ENCODE measurements at regions not wholly inside any gene's neighbourhood (a gene's known extent, or its start where the extent isn't known, plus 50 kb on each side); places are given as distances from the start of the nearest gene placed in this dataset.

DNA sequence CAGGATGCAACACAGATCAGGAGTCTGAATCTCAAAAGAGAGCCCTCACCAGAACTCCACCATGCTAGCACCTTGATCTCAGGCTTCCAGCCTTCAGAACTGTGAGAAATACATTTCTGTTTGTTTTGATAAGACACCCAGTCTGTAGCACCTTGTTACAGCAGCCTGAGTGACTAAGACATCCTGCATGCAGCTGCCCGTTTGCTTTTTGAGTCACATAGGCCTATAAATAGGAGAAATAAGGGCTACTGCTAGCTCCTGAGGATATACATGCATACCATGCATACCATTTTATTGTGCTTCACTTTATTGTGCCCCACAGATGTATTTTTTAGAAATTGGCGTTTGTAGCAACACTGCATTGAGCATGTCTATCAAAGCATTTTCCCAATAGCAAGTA, 337.8 kb downstream of the CDH2 start:
- no peak overlapping the region for H3K4me3 ChIP-seq
- H3K27ac ChIP-seq, result no peak overlapping the region

DNA sequence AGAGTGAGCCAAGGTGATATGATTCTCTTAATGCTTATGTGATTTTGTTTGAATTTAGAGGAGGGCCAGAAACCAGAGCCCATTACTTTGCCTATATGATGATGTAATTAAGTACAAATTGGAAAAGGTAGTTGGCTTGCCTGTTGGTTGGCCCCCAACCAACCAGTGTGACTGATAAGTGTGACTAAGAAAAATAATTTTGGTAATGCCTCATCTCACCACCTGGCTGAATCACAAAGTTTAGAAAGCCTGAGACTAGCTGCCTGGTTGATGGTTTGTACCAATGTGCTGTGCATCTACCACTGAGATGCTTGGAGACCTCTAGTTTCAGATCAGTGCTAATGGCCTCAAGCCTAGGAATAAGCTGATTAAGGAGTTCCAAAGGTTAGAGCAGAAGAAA, 338.7 kb downstream of the CDH2 start:
- no peak overlapping the region for H3K4me3 ChIP-seq
- no peak overlapping the region for H3K27ac ChIP-seq

DNA sequence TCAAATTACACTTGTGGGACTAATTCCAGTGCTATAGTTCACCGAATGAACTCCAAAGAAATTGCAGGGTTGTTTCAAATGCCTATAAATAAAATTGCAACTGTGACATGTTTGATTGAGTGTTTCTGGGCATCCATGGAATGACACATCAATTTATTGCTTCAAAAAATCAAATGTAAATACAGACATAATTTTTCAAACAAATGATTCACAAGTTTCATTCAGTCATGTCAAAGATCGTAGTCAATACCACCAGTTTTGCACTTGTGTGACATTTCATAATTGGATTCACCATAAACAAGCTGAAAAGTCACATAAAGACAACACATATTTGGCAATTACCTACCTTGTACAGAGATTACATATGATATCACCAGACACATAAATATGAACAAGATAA, 350.8 kb downstream of the CDH2 start:
- no peak overlapping the region for H3K4me3 ChIP-seq
- H3K27ac ChIP-seq, result no peak overlapping the region

DNA sequence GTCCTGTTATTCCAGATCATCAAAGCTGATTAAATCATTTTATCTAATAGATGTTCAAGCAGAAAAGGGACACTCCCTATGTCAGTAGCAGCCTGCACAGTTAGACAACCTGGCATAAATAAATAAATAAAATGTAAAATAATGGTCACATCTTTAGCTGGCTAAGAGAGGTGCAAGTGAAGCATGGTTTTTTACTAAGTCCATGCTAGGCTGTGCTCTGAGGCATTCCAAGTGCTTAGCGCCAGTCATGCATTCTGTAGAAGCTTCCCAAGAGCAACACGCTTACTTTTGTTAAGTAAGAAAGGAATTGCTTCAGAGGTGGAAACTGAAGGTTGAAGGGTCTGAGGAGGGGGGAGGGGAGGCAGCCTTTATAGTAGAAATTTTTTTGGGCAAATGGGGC, 351.2 kb downstream of the CDH2 start:
- Histone ChIP-seq H3K27ac (no peak overlapping the region), H3K4me3 (no peak overlapping the region)

DNA sequence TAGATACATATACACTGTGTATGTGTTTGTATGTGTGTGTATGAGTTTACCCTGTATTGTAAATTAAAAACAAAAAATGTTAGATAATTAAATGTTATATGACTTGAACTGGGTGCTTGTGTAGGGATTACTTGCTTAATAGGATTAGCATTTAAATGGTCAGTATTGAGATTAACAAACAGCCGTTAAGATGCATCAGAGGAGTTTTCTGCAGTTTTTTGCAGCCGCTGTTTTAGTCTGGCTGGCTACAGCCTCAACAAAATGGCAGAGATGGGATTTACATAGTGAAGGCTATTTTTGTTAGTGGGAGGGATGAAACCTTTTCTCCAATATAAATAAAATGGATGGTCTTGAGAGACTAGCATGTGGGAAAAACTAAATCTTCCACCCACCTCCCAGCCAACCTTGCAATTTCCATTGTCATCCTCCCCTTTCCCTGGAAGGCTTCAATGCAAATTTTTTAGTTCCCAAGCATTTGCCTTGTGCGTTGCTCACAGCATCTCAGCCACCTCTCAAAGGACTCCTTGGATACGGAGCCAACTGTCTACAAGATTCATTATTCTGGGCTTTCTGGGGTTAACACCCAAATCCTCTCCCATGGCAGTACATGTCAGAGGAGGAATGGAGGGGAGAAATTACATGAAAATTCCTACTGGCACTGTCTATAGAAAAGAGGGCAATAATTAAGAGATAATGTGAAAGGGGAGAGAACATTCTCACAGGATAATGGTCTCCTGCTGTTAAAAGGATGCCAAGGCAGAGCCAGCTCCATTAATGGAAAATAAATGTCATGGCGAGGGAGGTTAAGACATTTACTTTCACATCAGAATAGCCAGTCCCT, 351.9 kb downstream of the CDH2 start:
- no peak overlapping the region for H3K27ac ChIP-seq
- no peak overlapping the region for H3K4me3 ChIP-seq

DNA sequence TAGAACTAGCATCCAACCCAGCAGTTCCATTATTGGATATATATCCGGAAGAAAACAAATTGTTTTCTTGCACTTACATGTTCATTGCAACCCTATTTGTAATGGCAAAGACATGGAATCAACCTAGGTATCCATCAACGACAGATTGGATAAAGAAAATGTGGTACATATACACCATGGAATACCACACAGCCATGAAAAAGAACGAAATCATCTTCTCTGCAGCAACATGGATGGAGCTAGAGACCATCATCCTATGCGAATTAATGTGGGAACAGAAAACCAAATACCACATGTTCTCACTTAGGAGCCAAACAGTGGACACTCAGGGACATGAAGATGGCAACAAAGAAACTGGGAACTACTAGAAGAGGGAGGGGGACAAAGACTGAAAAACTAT, 352.7 kb downstream of the CDH2 start:
- Histone ChIP-seq H3K4me3 (no peak overlapping the region), H3K27ac (no peak overlapping the region)

GRCh38 chr18:27823053-27823452, 353.9 kb downstream of the CDH2 start:
- H3K27ac ChIP-seq, result no peak overlapping the region

GRCh38 chr18:27808683-27809082, 368.2 kb downstream of the CDH2 start:
- H3K27ac ChIP-seq, result no peak overlapping the region

More at GRCh38 chr18:27823053-27823452, 353.9 kb downstream of the CDH2 start:
- H3K4me3 ChIP-seq, result no peak overlapping the region

GRCh38 chr18:27803957-27804356, 373.0 kb downstream of the CDH2 start:
- H3K4me3 ChIP-seq, result no peak overlapping the region
- H3K27ac ChIP-seq, result no peak overlapping the region

More at GRCh38 chr18:27808683-27809082, 368.2 kb downstream of the CDH2 start:
- H3K4me3 ChIP-seq, result no peak overlapping the region

DNA sequence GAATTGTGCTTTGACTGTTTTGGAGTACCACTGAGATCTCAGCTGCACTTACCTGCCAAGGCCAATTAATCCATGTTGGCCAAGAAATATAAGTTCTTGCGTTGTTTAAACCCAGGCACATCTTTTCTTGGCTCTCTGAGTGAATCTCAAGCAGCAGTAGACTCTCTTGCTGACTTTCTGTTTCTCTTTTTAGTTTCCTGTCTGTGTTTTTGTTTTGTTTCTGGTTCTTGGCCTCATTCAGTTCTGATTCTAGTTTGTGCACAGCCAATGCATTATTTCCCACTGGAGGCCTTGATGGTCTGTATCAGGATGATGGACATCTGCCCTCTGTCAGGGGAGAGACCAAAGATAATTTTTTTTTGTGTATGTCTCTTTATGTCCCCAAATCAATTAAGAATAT, 379.4 kb downstream of the CDH2 start:
- Histone ChIP-seq H3K27ac (no peak overlapping the region), H3K4me3 (no peak overlapping the region)

DNA sequence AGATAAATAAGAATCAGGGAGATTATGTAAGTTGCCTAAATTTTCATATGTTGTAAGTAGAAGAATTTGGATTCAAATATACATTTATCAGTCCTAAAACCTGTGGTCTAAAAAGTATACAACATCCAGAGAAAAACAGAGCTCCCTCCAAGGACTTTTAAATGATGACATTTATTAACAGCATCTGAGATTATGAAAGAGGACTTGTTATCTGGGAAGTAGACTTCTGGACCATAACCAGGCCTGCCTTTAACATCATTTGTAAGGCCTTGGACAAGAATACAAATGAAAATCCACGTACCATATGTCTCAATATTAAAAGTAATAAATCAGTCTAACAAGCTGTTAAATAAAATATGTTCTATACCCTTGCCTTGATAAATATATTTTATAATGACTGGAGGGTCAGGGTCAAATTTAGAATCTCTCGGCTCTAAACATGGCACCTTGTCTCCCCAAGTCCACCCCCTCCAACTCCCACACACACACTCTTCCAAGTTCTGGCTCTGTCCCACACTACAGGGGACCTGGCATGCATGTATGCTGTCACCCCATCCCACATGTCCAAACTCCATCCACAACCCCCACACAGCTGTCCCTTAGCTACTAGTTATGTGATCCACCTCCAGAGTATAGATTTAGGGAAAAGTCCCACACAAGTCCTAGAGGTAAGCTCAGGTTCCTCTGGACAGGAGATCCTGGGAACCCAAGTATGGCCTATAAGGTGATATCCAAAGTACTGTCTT, 382.6 kb downstream of the CDH2 start:
- H3K27ac ChIP-seq, result no peak overlapping the region

GRCh38 chr18:27793013-27793785, 383.7 kb downstream of the CDH2 start:
- no peak overlapping the region for H3K27ac ChIP-seq
- no peak overlapping the region for H3K4me3 ChIP-seq

More for the DNA sequence above, 382.6 kb downstream of the CDH2 start:
- H3K4me3 ChIP-seq, result no peak overlapping the region

DNA sequence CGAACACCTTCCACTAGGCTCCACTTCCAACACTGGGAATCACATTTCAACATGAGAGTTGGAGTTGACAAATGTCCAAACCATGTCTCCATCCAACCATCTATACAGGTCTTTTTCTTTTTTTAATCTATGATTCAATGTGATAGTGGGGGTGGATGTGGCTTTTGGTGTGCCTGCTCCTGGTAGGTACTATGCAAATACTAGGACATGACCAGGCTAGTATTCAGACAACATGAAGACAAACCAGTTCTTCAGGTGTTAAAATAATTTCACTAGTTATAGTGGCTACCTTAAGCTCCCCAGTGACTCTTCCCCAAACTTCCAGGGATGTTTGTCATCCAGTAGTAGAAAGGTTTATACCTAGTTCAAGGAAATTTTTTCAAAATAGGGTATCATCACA, 387.5 kb downstream of the CDH2 start:
- H3K27ac ChIP-seq, result no peak overlapping the region

DNA sequence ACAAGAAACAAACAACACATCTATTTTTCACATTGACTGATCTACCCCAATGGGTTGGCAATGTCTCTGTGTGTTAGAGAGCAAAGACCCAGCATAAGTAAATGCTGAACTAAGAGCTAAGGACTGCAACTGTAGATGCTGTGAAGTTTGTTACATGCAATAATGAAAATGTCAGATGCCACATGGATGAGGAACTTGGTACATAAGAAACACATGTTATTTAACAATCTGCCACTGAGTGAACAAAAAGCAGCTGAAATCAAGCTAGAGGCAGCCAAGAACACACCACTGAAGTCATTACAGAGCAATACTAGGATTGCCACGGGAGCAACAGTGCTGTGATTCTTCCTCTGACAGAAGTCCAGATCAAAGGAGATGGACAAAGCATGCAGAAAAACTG, 389.4 kb downstream of the CDH2 start:
- no peak overlapping the region for H3K27ac ChIP-seq
- no peak overlapping the region for H3K4me3 ChIP-seq

More for the DNA sequence above, 387.5 kb downstream of the CDH2 start:
- H3K4me3 ChIP-seq, result no peak overlapping the region

DNA sequence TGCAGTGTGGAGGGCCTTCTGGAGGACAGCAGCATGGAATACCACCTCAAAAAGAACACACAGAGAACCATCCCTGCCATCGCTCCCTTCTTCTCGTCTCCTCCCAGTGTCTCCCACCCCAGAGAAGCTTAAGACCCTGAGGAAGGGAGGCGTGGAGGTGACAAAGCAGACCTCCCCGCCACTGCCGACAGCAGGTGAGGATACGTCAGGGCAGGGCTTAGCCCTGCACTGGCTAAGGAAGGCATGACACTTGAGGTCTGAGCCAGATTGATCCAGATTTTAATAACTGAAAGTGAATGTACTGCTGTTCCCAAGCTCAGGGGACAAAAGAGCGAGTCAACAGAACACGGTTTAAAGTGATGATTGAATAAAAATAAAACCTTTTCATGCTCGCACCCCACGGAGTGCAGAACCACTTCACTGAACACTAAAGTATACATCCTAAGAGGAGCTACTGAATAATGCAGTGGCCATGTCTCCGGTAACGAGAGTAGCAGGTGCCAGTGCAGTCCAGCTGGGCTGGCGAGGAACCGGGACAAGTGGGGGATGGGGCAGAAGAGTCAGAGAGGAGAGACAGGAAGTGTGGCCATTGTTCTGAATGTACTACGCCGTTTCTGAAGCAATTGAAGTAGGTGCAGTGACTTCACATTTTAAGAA, 391.0 kb downstream of the CDH2 start:
- H3K27ac ChIP-seq, result no peak overlapping the region
- H3K4me3 ChIP-seq, result no peak overlapping the region

GRCh38 chr18:27780061-27780745, 396.7 kb downstream of the CDH2 start:
- no peak overlapping the region for H3K4me3 ChIP-seq
- H3K27ac ChIP-seq, result no peak overlapping the region

DNA sequence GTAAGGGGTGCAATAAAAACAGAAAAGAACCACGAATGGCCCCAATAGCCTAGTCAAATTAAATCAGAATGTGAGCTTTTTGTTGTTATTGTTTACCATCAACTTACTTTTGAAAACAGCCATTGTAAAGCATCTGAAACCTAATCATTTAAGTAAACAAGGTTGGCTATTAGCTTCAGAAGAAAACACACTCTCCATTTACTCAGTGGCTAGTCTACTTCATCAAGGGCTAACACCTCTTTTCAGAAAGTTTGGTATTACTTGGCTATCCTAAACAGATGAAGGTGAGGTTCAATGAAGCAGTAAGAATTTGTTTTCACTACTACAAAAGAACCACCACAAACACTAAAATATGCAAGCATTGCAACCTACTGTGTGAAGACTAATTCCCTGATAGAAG, 398.0 kb downstream of the CDH2 start:
- no peak overlapping the region for H3K4me3 ChIP-seq

DNA sequence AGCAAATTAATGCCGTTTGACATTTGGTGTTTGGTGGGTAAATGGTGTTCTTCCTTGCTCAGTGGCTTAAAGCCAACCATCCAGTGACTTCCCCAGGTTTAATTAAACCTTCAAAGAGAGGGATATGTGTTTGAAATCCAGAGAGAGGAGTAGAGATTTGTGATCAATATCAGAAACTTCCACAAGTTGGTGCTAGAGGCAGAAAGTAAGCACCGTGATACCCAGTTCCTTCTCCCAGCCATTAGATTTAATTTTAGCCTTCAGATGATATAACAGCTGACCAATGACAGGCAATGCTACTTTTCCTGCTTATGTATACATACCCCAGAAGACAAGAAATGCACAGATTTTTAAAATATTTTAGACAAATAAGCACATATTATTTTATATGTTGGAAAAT, 398.5 kb downstream of the CDH2 start:
- H3K27ac ChIP-seq, result no peak overlapping the region

More for the DNA sequence above, 398.0 kb downstream of the CDH2 start:
- no peak overlapping the region for H3K27ac ChIP-seq

DNA sequence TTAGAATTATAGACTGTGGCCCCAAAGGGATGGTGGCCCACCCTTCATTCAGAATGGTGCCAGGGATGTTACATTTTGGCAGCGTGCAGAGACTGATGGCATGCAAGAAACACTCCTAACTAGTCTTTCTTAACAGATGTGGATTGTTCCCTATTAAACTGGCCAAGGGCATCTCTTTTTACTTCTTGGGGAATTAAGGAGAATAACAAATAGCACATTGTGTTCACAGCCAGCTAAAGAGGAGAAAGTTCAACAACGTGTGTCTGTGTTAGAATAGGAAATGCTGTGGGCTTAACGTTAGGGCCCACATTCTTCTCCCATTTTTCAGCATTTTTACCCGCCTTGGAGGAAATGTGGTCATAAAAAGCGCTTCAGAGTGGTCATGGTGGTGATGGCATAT, 404.8 kb downstream of the CDH2 start:
- Histone ChIP-seq H3K4me3 (no peak overlapping the region), H3K27ac (no peak overlapping the region)

More for the DNA sequence above, 398.5 kb downstream of the CDH2 start:
- no peak overlapping the region for H3K4me3 ChIP-seq

Measured in skin epidermis (tissue), 12 donors.